Fibroblast of peridontal ligament (primary cell): ENCODE measurements at regions not wholly inside any gene's neighbourhood (a gene's known extent, or its start where the extent isn't known, plus 50 kb on each side); places are given as distances from the start of the nearest gene placed in this dataset.

Source experiments
- DNase-seq: peaks from one replicate; pipeline ENCODE4 v3.0.0-alpha.2; 2010; ENCODE audit errors: extremely low read depth

- DNase-seq, result no peak
Observed at GRCh38 chr18:73739098-73739497, 408.5 kb downstream of the FBXO15 start.

GRCh38 chr18:73737990-73738389, 409.6 kb downstream of the FBXO15 start:
- no peak for DNase-seq

- no peak for DNase-seq
Observed at GRCh38 chr18:73735836-73736235, 411.8 kb downstream of the FBXO15 start.

GRCh38 chr18:73733806-73734314, 413.8 kb downstream of the FBXO15 start:
- peak; percentile 9 for DNase-seq

GRCh38 chr18:73733376-73733775, 414.3 kb downstream of the FBXO15 start:
- no peak for DNase-seq

GRCh38 chr18:73728657-73729056, 419.0 kb downstream of the FBXO15 start:
- DNase-seq, result no peak

GRCh38 chr18:73724958-73725357, 422.7 kb downstream of the FBXO15 start:
- DNase-seq, result peak; percentile 60

GRCh38 chr18:73719611-73720010, 428.0 kb downstream of the FBXO15 start:
- DNase-seq, result no peak

GRCh38 chr18:73717570-73717969, 430.1 kb downstream of the FBXO15 start:
- no peak for DNase-seq

- no peak for DNase-seq
Observed at GRCh38 chr18:73715210-73715670, 432.4 kb downstream of the FBXO15 start.

GRCh38 chr18:73714466-73714865, 433.2 kb downstream of the FBXO15 start:
- DNase-seq, result no peak

- DNase-seq, result no peak
Observed at GRCh38 chr18:73711256-73711655, 436.4 kb downstream of the FBXO15 start.

- DNase-seq, result no peak
Observed at GRCh38 chr18:73708591-73708990, 439.0 kb downstream of the FBXO15 start.

GRCh38 chr18:73707035-73707434, 440.6 kb downstream of the FBXO15 start:
- peak; percentile 79 for DNase-seq

- no peak for DNase-seq
Observed at GRCh38 chr18:73697353-73697752, 450.3 kb downstream of the FBXO15 start.

- peak; percentile 49 for DNase-seq
Observed at GRCh38 chr18:73696698-73697097, 450.9 kb downstream of the FBXO15 start.

- no peak for DNase-seq
Observed at GRCh38 chr18:73696171-73696570, 451.5 kb downstream of the FBXO15 start.

GRCh38 chr18:73693091-73693490, 454.5 kb downstream of the FBXO15 start:
- no peak for DNase-seq

- DNase-seq, result no peak
Observed at GRCh38 chr18:73691624-73692023, 456.0 kb downstream of the FBXO15 start.

- peak; percentile 33 for DNase-seq
Observed at GRCh38 chr18:73691118-73691517, 456.5 kb downstream of the FBXO15 start.

- no peak for DNase-seq
Observed at GRCh38 chr18:73690222-73690621, 457.4 kb downstream of the FBXO15 start.

- peak; percentile 95 for DNase-seq
Observed at GRCh38 chr18:73688851-73689711, 458.6 kb downstream of the FBXO15 start.

GRCh38 chr18:73688161-73688560, 459.5 kb downstream of the FBXO15 start:
- DNase-seq, result no peak
